RWPE2 (cell line): ENCODE measurements at regions not wholly inside any gene's neighbourhood (a gene's known extent, or its start where the extent isn't known, plus 50 kb on each side); places are given as distances from the start of the nearest gene placed in this dataset.

ENCODE experiments used
- ATAC-seq: fragments of 200-7000 bp; cut with Tn5 transposase; 3 replicates; pipeline ENCODE4 v1.9.1; 2021; ENCODE audit warnings: low read depth
- DNase-seq: peaks from one replicate; pipeline ENCODE4 v3.0.0-alpha.2; 2020; ENCODE audit warnings: low spot score
- H3K27ac ChIP-seq: fragments of 450-650 bp; 2 replicates; pipeline ENCODE4 v1.5.1; 2017; ENCODE audit warnings: mild to moderate bottlenecking; ENCODE audit not compliant: poor library complexity, severe bottlenecking
- H3K27me3 ChIP-seq: fragments of 250-450 bp; sonication (Bioruptor Pico); 2 replicates; pipeline ENCODE4 v1.5.1; 2021; ENCODE audit warnings: mild to moderate bottlenecking, moderate library complexity; ENCODE audit not compliant: insufficient read depth, poor library complexity, severe bottlenecking
- H3K36me3 ChIP-seq: fragments of 250-450 bp; sonication (Bioruptor Pico); 2 replicates; pipeline ENCODE4 v1.5.1; 2020; ENCODE audit warnings: low read depth, mild to moderate bottlenecking, moderate library complexity
- H3K4me1 ChIP-seq: fragments of 250-450 bp; sonication (Bioruptor Pico); 2 replicates; pipeline ENCODE4 v1.5.1; 2021; ENCODE audit warnings: mild to moderate bottlenecking, moderate library complexity; ENCODE audit not compliant: insufficient read depth, poor library complexity, severe bottlenecking
- H3K4me3 ChIP-seq: fragments of 250-450 bp; sonication (Bioruptor Pico); 2 replicates; pipeline ENCODE4 v1.5.1; 2021; ENCODE audit warnings: mild to moderate bottlenecking, moderate library complexity; ENCODE audit not compliant: severe bottlenecking
- H3K9me3 ChIP-seq: fragments of 250-450 bp; sonication (Bioruptor Pico); 2 replicates; pipeline ENCODE4 v1.5.1; 2021; ENCODE audit warnings: mild to moderate bottlenecking, moderate library complexity; ENCODE audit not compliant: severe bottlenecking
- CTCF ChIP-seq: fragments of 450-650 bp; IDR thresholded peaks from one replicate; pipeline ENCODE4 v1.5.1; 2017; ENCODE audit warnings: mild to moderate bottlenecking, moderate library complexity; ENCODE audit not compliant: poor library complexity, severe bottlenecking

DNA sequence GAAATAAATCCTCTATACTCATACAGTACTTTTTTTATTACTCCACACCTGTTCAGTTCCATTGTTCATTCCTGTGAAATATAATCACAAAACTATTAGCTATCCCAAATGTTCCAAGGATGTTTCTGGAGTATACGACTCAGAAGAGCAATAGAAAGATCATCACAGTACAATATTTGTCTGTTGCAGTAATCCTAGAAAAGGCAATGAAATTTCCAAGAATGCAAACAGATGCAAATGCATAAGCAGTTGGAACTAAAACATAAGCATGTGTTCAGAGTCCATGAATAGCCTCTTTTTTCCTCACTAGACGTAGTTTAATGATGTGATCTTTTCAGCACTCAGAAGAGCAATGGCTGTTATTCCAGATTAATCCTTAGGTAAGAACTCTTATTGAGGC, 55.2 kb downstream of the RTL3 start:
- TF ChIP-seq CTCF = no peak
- Histone ChIP-seq H3K27me3 (no peaks in the 10 kb centered on the region), H3K36me3 (no peaks in the 10 kb centered on the region), H3K4me3 (no peak overlapping the region), H3K9me3 (no peaks in the 10 kb centered on the region), H3K27ac (no peak overlapping the region), H3K4me1 (no peaks in the 10 kb centered on the region)
- DNase-seq (no peak), ATAC-seq (no peak)

DNA sequence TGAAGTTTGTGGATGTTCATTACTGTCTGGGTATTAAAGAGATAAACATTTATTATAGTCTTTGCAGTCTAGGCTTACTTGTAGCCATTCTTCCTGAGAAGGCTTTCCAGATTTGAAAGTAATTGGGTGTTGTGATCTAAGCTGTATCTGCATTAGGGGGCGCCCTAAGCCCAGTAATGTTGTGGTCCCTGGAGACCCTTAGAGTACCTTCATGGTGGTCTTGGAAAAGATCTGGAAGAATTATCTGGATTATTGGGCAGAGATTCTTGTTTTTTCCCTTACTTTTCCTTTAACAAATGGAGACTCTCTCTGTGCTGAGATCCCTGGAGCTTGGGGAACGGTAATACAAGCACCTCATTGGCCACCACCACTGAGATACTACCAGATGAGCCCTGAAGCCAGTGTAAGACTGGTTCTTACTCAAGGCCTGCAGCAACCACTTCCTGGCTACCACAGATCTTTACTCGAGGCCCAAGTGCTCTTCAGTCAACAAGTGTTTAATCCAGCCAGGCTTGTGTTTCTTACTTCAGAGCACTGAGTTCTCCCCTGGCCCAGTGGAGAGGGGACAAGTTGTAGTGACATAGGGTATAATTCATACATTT, 63.1 kb downstream of the RTL3 start:
- no peak for ATAC-seq
- no peak for DNase-seq
- no peak for TF ChIP-seq CTCF

DNA sequence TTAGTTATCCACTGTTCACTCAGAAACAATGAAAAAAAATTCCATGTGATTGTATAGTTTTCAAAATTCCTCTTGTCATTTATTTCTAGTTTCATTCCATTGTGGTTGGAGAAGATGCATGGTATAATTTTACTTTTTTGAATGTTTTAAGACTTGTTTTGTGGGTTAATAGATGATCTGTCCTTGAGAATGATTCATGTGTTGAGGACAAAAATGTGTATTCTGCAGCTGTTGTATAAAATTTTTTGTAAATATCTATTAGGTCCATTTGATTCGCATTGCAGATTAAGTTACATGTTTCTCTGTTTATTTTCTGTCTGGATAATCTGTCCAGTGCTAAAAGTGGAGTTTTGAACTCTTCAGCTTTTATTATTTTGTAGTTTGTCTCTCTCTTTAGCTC, 65.4 kb downstream of the RTL3 start:
- no peak for ATAC-seq
- TF ChIP-seq CTCF = no peak
- no peak overlapping the region for H3K4me3 ChIP-seq

More for the DNA sequence above, 63.1 kb downstream of the RTL3 start:
- no peaks in the 10 kb centered on the region for H3K36me3 ChIP-seq
- H3K27ac ChIP-seq = no peak overlapping the region
- no peaks in the 10 kb centered on the region for H3K27me3 ChIP-seq
- no peak overlapping the region for H3K4me3 ChIP-seq
- H3K4me1 ChIP-seq = no peaks in the 10 kb centered on the region
- no peaks in the 10 kb centered on the region for H3K9me3 ChIP-seq

GRCh38 chrX:78592030-78592429, 67.1 kb downstream of the RTL3 start:
- no peaks in the 10 kb centered on the region for H3K4me1 ChIP-seq
- no peak overlapping the region for H3K4me3 ChIP-seq
- no peaks in the 10 kb centered on the region for H3K36me3 ChIP-seq
- no peak overlapping the region for H3K27ac ChIP-seq
- no peak for TF ChIP-seq CTCF
- no peaks in the 10 kb centered on the region for H3K27me3 ChIP-seq
- DNase-seq (no peak), ATAC-seq (no peak)
- no peaks in the 10 kb centered on the region for H3K9me3 ChIP-seq

More for the DNA sequence above, 65.4 kb downstream of the RTL3 start:
- no peaks in the 10 kb centered on the region for H3K4me1 ChIP-seq
- H3K27me3 ChIP-seq = no peaks in the 10 kb centered on the region
- no peak overlapping the region for H3K27ac ChIP-seq
- H3K36me3 ChIP-seq = no peaks in the 10 kb centered on the region
- no peaks in the 10 kb centered on the region for H3K9me3 ChIP-seq
- no peak for DNase-seq

- TF ChIP-seq CTCF = no peak
- Histone ChIP-seq H3K9me3 (no peaks in the 10 kb centered on the region), H3K27me3 (no peaks in the 10 kb centered on the region), H3K4me3 (no peak overlapping the region), H3K36me3 (no peaks in the 10 kb centered on the region), H3K27ac (no peak overlapping the region), H3K4me1 (no peaks in the 10 kb centered on the region)
- ATAC-seq = no peak
- no peak for DNase-seq
These were observed 84.8 kb downstream of the RTL3 start for GRCh38 chrX:78574306-78574705.
